HCT116 (cell line): ENCODE measurements at regions not wholly inside any gene's neighbourhood (a gene's known extent, or its start where the extent isn't known, plus 50 kb on each side); places are given as distances from the start of the nearest gene placed in this dataset.

Source experiments
- ATAC-seq: fragments of 200-7000 bp; cut with Tn5 transposase; 2 replicates; pipeline ENCODE4 v1.9.1; 2020; ENCODE audit warnings: mild to moderate bottlenecking, moderate library complexity
- BruUV-seq: library from RNA; stranded (reverse); fragments of 400-500 nt; replicated peaks from 2 replicates; lab custom pipeline; 2021; lab: Mats Ljungman, UMichigan
- CTCF ChIA-PET: fragments of 300-600 bp; sonication (Branson Sonifier 250); formaldehyde crosslinking; loops from one replicate; lab custom pipeline; 2021; ENCODE audit warnings: antibody characterized with exemption; lab: Charles Lee
- POLR2A ChIA-PET: fragments of 300-600, 350-600 bp; sonication (Branson Sonifier 250); formaldehyde crosslinking; loops from one replicate; lab custom pipeline; 2021; ENCODE audit warnings: antibody characterized with exemption; lab: Charles Lee
- RAD21 ChIA-PET, 2 experiments: fragments of 300-600 bp; sonication (Branson Sonifier 250); formaldehyde crosslinking; loops; one replicate each; lab custom pipeline; 2023; ENCODE audit warnings: low total read pairs in 2 of 2; ENCODE audit not compliant: uncharacterized antibody in 2 of 2, unreplicated experiment in 2 of 2, low non-redundant PET in 1 of 2; lab: Charles Lee
- DNase-seq: peaks from one replicate; pipeline ENCODE4 v3.0.0-alpha.2; 2010; ENCODE audit warnings: low read depth, low spot score
- H2AFZ ChIP-seq: fragments of 200-600 bp; shearing (Covaris generic), sonication (generic); 2 replicates; pipeline ENCODE4 v1.6.1; 2017; ENCODE audit warnings: low read depth, mixed run types, mixed read lengths, antibody characterized with exemption, low read length; ENCODE audit not compliant: poor library complexity, severe bottlenecking
- H3K27ac ChIP-seq: 2 replicates; pipeline ENCODE4 v1.5.1; 2012; ENCODE audit warnings: low read depth, low read length
- H3K27me3 ChIP-seq: fragments of 200-600 bp; sonication (generic); 2 replicates; pipeline ENCODE4 v1.6.1; 2016; ENCODE audit warnings: mixed run types, low read length, mixed read lengths; ENCODE audit not compliant: insufficient read depth
- H3K36me3 ChIP-seq, 2 experiments: fragments of 200-500 bp in 1 of 2; fragments of 200-600 bp in 1 of 2; sonication (Bioruptor generic) in 1 of 2; sonication (generic) in 1 of 2; 2 replicates each; pipeline versions ENCODE4 v1.5.1 to v1.6.1; 2014 to 2016; ENCODE audit warnings: low read length in 2 of 2, inconsistent platforms in 1 of 2, mixed read lengths in 1 of 2, mixed run types in 1 of 2; ENCODE audit not compliant: insufficient read depth in 2 of 2, control insufficient read depth in 1 of 2
- H3K4me1 ChIP-seq, 2 experiments: fragments of 200-600 bp in 1 of 2; sonication (generic) in 1 of 2; 2 replicates each; pipeline versions ENCODE4 v1.5.1 to v1.6.1; 2012 to 2017; ENCODE audit warnings: low read length in 2 of 2, inconsistent platforms in 1 of 2, mild to moderate bottlenecking in 1 of 2, mixed read lengths in 1 of 2, mixed run types in 1 of 2, moderate library complexity in 1 of 2; ENCODE audit not compliant: insufficient read depth in 2 of 2, control insufficient read depth in 1 of 2
- H3K4me2 ChIP-seq: fragments of 200-600 bp; sonication (generic); 2 replicates; pipeline ENCODE4 v1.6.1; 2017; ENCODE audit warnings: mixed run types, low read length, mixed read lengths
- H3K4me3 ChIP-seq, 2 experiments: fragments of 200-600 bp in 1 of 2; sonication (generic) in 1 of 2; replicated peaks in 1 of 2; 2 replicates each; pipeline ENCODE4 v1.5.1; 2011 to 2016; ENCODE audit warnings: low read length in 2 of 2, control low read depth in 1 of 2, low read depth in 1 of 2, mild to moderate bottlenecking in 1 of 2, mixed read lengths in 1 of 2, mixed run types in 1 of 2
- H3K79me2 ChIP-seq: fragments of 200-600 bp; sonication (generic); 2 replicates; pipeline ENCODE4 v1.6.1; 2017; ENCODE audit warnings: mild to moderate bottlenecking, mixed run types, low read length, moderate library complexity, mixed read lengths; ENCODE audit not compliant: insufficient read depth
- H3K9ac ChIP-seq: fragments of 200-600 bp; sonication (generic); 2 replicates; pipeline ENCODE4 v1.6.1; 2016; ENCODE audit warnings: low read length, mixed read lengths
- H3K9me2 ChIP-seq: fragments of 200-600 bp; sonication (generic), shearing (Covaris generic); 2 replicates; pipeline ENCODE4 v1.6.1; 2017; ENCODE audit warnings: mixed run types, mild to moderate bottlenecking, moderate library complexity; ENCODE audit not compliant: insufficient read depth
- H3K9me3 ChIP-seq, 2 experiments: fragments of 200-500 bp in 1 of 2; fragments of 200-600 bp in 1 of 2; sonication (Bioruptor generic) in 1 of 2; sonication (generic) in 1 of 2; 2 replicates each; pipeline ENCODE4 v1.6.1; 2014 to 2017; ENCODE audit warnings: low read length in 2 of 2, mixed read lengths in 2 of 2, inconsistent platforms in 1 of 2, low read depth in 1 of 2, mild to moderate bottlenecking in 1 of 2, mixed run types in 1 of 2, moderate library complexity in 1 of 2; ENCODE audit not compliant: control insufficient read depth in 1 of 2, insufficient read depth in 1 of 2
- H4K20me1 ChIP-seq: fragments of 200-600 bp; sonication (generic), shearing (Covaris generic); 2 replicates; pipeline ENCODE4 v1.6.1; 2017; ENCODE audit warnings: mixed run types, mild to moderate bottlenecking, moderate library complexity; ENCODE audit not compliant: insufficient read depth
- CTCF ChIP-seq, 3 experiments: fragments of 200-600 bp in 1 of 3; sonication (generic) in 1 of 3; IDR thresholded peaks in 2 of 3; conservative IDR thresholded peaks in 1 of 3; 2 replicates each; pipeline ENCODE4 v1.5.1; 2012 to 2017; ENCODE audit warnings: low read depth in 2 of 3, low read length in 2 of 3, antibody characterized with exemption in 1 of 3, borderline replicate concordance in 1 of 3, control low read depth in 1 of 3, mild to moderate bottlenecking in 1 of 3, mixed read lengths in 1 of 3, mixed run types in 1 of 3, moderate library complexity in 1 of 3; ENCODE audit not compliant: insufficient read depth in 1 of 3
- ELF1 ChIP-seq: IDR thresholded peaks from 2 replicates; pipeline ENCODE4 v1.6.1; 2012; ENCODE audit warnings: low read depth, borderline replicate concordance
- JUND ChIP-seq: IDR thresholded peaks from 2 replicates; pipeline ENCODE4 v1.6.1; 2012
- POLR2A ChIP-seq: IDR thresholded peaks from 2 replicates; pipeline ENCODE4 v1.7.0; 2011; ENCODE audit warnings: borderline replicate concordance; ENCODE audit not compliant: insufficient read depth, insufficient read length; ENCODE audit errors: extremely low read depth
- POLR2AphosphoS5 ChIP-seq: IDR thresholded peaks from 2 replicates; pipeline ENCODE4 v1.6.1; 2011; ENCODE audit warnings: mild to moderate bottlenecking, low read depth, low read length, moderate library complexity
- RAD21 ChIP-seq: IDR thresholded peaks from 2 replicates; pipeline ENCODE4 v1.6.1; 2012; ENCODE audit warnings: low read depth, mild to moderate bottlenecking
- SIN3A ChIP-seq: IDR thresholded peaks from 2 replicates; pipeline ENCODE4 v1.6.1; 2012; ENCODE audit warnings: low read depth
- SRF ChIP-seq: IDR thresholded peaks from 2 replicates; pipeline ENCODE4 v1.6.1; 2012; ENCODE audit warnings: low read depth
- TCF7L2 ChIP-seq: IDR thresholded peaks from 2 replicates; pipeline ENCODE4 v1.7.0; 2011; ENCODE audit warnings: borderline replicate concordance, inconsistent platforms; ENCODE audit not compliant: insufficient read depth, insufficient read length; ENCODE audit errors: extremely low read depth
- intact Hi-C: fragments of 100-400 bp; cut with micrococcal nuclease; formaldehyde crosslinking; loops from 2 replicates; pipeline ENCODE4 v1.10.0; 2022

- Histone ChIP-seq H3K4me3 (no peak overlapping the region), H3K27ac (no peak overlapping the region), H3K79me2 (no peaks in the 10 kb centered on the region), H2AFZ (no peak overlapping the region), H3K9me2 (no peaks in the 10 kb centered on the region), H3K4me2 (no peak overlapping the region), H3K9ac (no peak overlapping the region), H3K36me3 (no peaks in the 10 kb centered on the region), H4K20me1 (no peaks in the 10 kb centered on the region), H3K4me1 (no peaks in the 10 kb centered on the region), H3K27me3 (no peaks in the 10 kb centered on the region), H3K9me3 (no peaks in the 10 kb centered on the region)
- RAD21 ChIA-PET = no interaction called here
- DNase-seq (no peak), ATAC-seq (no peak)
- BruUV-seq = no TSS peak
- TF ChIP-seq POLR2AphosphoS5 = no peak
- TF ChIP-seq RAD21 = no peak
- TF ChIP-seq SIN3A = no peak
- no peak for TF ChIP-seq SRF
- no peak for TF ChIP-seq POLR2A
- CTCF ChIA-PET = no interaction called here
- POLR2A ChIA-PET = no interaction called here
- intact Hi-C loops = no loop called here
Measured at GRCh38 chrX:1006156-1006730, 206.2 kb downstream of the CRLF2 start.

- Histone ChIP-seq H3K36me3 (no peaks in the 10 kb centered on the region), H3K4me1 (no peaks in the 10 kb centered on the region)
- DNase-seq = no peak
Measured at GRCh38 chrX:1002611-1003010, 209.8 kb downstream of the CRLF2 start.

More at GRCh38 chrX:1002611-1003010, 209.8 kb downstream of the CRLF2 start:
- Histone ChIP-seq H3K27me3 (no peaks in the 10 kb centered on the region), H3K27ac (no peak overlapping the region), H3K79me2 (no peaks in the 10 kb centered on the region), H4K20me1 (no peaks in the 10 kb centered on the region), H3K9me2 (no peaks in the 10 kb centered on the region), H2AFZ (no peak overlapping the region), H3K9ac (no peak overlapping the region), H3K4me3 (no peak overlapping the region), H3K9me3 (no peaks in the 10 kb centered on the region), H3K4me2 (no peak overlapping the region)
- no TSS peak for BruUV-seq
- ChIA-PET RAD21 (no interaction called here), POLR2A (no interaction called here), CTCF (no interaction called here)
- no peak for ATAC-seq
- intact Hi-C loops = no loop called here
- TF ChIP-seq JUND (no peak), ELF1 (no peak), POLR2AphosphoS5 (no peak), CTCF (IDR thresholded peaks at IDR 0.05 in 2 of 3, conservative IDR thresholded peaks at IDR 0.05 in 1 of 3; ENCODE audit: borderline replicate concordance in 1 of 3, insufficient read depth in 1 of 3, low read depth in 2 of 3, low read length in 2 of 3) (no peak), TCF7L2 (no peak)
